H9 (cell line): ENCODE measurements at regions not wholly inside any gene's neighbourhood (a gene's known extent, or its start where the extent isn't known, plus 50 kb on each side); places are given as distances from the start of the nearest gene placed in this dataset.

Experiments
- DNase-seq: peaks from one replicate; pipeline ENCODE4 v3.0.0-alpha.2; 2017
- H2AFZ ChIP-seq: one replicate; pipeline ENCODE4 v1.6.1; 2013; ENCODE audit warnings: mild to moderate bottlenecking, low read length, control low read depth, moderate library complexity
- H2AK5ac ChIP-seq: 2 replicates; pipeline ENCODE4 v1.6.1; 2013; ENCODE audit warnings: low read length, control low read depth, mixed read lengths; ENCODE audit not compliant: insufficient read length
- H2BK120ac ChIP-seq: one replicate; pipeline ENCODE4 v1.6.1; 2013; ENCODE audit warnings: low read depth, mild to moderate bottlenecking, low read length, control low read depth, inconsistent platforms; ENCODE audit not compliant: poor library complexity, severe bottlenecking
- H2BK12ac ChIP-seq: 2 replicates; pipeline ENCODE4 v1.6.1; 2013; ENCODE audit warnings: low read length, control low read depth, mixed read lengths, low read depth; ENCODE audit not compliant: insufficient read length
- H2BK15ac ChIP-seq: 2 replicates; pipeline ENCODE4 v1.6.1; 2013; ENCODE audit warnings: low read depth, low read length, control low read depth
- H2BK20ac ChIP-seq: one replicate; pipeline ENCODE4 v1.6.1; 2013; ENCODE audit warnings: low read depth, mild to moderate bottlenecking, low read length, control low read depth, inconsistent platforms; ENCODE audit not compliant: poor library complexity, severe bottlenecking
- H2BK5ac ChIP-seq: 2 replicates; pipeline ENCODE4 v1.6.1; 2013; ENCODE audit warnings: low read length, control low read depth, mixed read lengths; ENCODE audit not compliant: insufficient read length
- H3K14ac ChIP-seq: 2 replicates; pipeline ENCODE4 v1.6.1; 2013; ENCODE audit warnings: low read length, control low read depth; ENCODE audit not compliant: insufficient read depth
- H3K18ac ChIP-seq: 2 replicates; pipeline ENCODE4 v1.6.1; 2013; ENCODE audit warnings: low read depth, mild to moderate bottlenecking, mixed read lengths, low read length, control low read depth; ENCODE audit not compliant: insufficient read length
- H3K23ac ChIP-seq: 2 replicates; pipeline ENCODE4 v1.6.1; 2013; ENCODE audit warnings: low read length, control low read depth, mixed read lengths, low read depth; ENCODE audit not compliant: insufficient read length
- H3K23me2 ChIP-seq: 2 replicates; pipeline ENCODE4 v1.6.1; 2013; ENCODE audit warnings: low read depth, mild to moderate bottlenecking, mixed read lengths, low read length, control low read depth; ENCODE audit not compliant: insufficient read length, poor library complexity, severe bottlenecking
- H3K27ac ChIP-seq: 2 replicates; pipeline ENCODE4 v1.5.1; 2013; ENCODE audit warnings: low read length, control low read depth, mixed read lengths, low read depth; ENCODE audit not compliant: insufficient read length
- H3K27me3 ChIP-seq: 2 replicates; pipeline ENCODE4 v1.6.1; 2013; ENCODE audit warnings: low read length, control low read depth, inconsistent platforms; ENCODE audit not compliant: insufficient read depth
- H3K4ac ChIP-seq: 2 replicates; pipeline ENCODE4 v1.6.1; 2013; ENCODE audit warnings: low read depth, mild to moderate bottlenecking, control low read depth, inconsistent platforms, low read length, moderate library complexity
- H3K4me1 ChIP-seq: 2 replicates; pipeline ENCODE4 v1.6.1; 2013; ENCODE audit warnings: low read length, control low read depth, inconsistent platforms; ENCODE audit not compliant: insufficient read depth
- H3K4me2 ChIP-seq: 2 replicates; pipeline ENCODE4 v1.6.1; 2013; ENCODE audit warnings: low read length, control low read depth, mixed read lengths; ENCODE audit not compliant: insufficient read length, insufficient read depth
- H3K56ac ChIP-seq: 2 replicates; pipeline ENCODE4 v1.6.1; 2013; ENCODE audit warnings: low read depth, mild to moderate bottlenecking, mixed read lengths, low read length, control low read depth; ENCODE audit not compliant: insufficient read length
- H3K79me1 ChIP-seq: 2 replicates; pipeline ENCODE4 v1.6.1; 2013; ENCODE audit warnings: low read depth, mild to moderate bottlenecking, moderate library complexity, low read length, control low read depth, inconsistent platforms; ENCODE audit not compliant: insufficient read depth, poor library complexity, severe bottlenecking
- H3K79me2 ChIP-seq: 2 replicates; pipeline ENCODE4 v1.6.1; 2013; ENCODE audit warnings: low read length, control low read depth, inconsistent platforms; ENCODE audit not compliant: insufficient read depth
- H3K9ac ChIP-seq: 2 replicates; pipeline ENCODE4 v1.6.1; 2013; ENCODE audit warnings: low read length, control low read depth, mixed read lengths; ENCODE audit not compliant: insufficient read length; ENCODE audit errors: extremely low read depth
- H3K9me3 ChIP-seq: one replicate; pipeline ENCODE4 v1.6.1; 2013; ENCODE audit warnings: low read depth, low read length, inconsistent platforms; ENCODE audit not compliant: control insufficient read depth
- H3T11ph ChIP-seq: one replicate; pipeline ENCODE4 v1.6.1; 2013; ENCODE audit warnings: mild to moderate bottlenecking, low read length, control low read depth, inconsistent platforms
- H4K20me1 ChIP-seq: one replicate; pipeline ENCODE4 v1.6.1; 2013; ENCODE audit not compliant: control insufficient read depth, insufficient read length, insufficient read depth
- H4K5ac ChIP-seq: 2 replicates; pipeline ENCODE4 v1.6.1; 2013; ENCODE audit warnings: low read depth, mild to moderate bottlenecking, mixed read lengths, low read length, control low read depth; ENCODE audit not compliant: insufficient read length
- H4K8ac ChIP-seq: replicated peaks from 2 replicates; pipeline ENCODE4 v1.6.1; 2013; ENCODE audit warnings: low read length, control low read depth, mixed read lengths, low read depth; ENCODE audit not compliant: insufficient read length
- H4K91ac ChIP-seq: 2 replicates; pipeline ENCODE4 v1.6.1; 2013; ENCODE audit warnings: low read depth, mild to moderate bottlenecking, moderate library complexity, mixed read lengths, low read length, control low read depth; ENCODE audit not compliant: insufficient read length
- H3K27ac Mint-ChIP-seq, 3 experiments: 2 replicates in 2 of 3; 3 replicates in 1 of 3; pipeline ENCODE4 v1.8.0; 2020 to 2021; ENCODE audit warnings: mixed read lengths in 3 of 3, mild to moderate bottlenecking in 1 of 3, moderate library complexity in 1 of 3
- H3K27me3 Mint-ChIP-seq: 2 replicates; pipeline ENCODE4 v1.8.0; 2021; ENCODE audit warnings: low read depth, mild to moderate bottlenecking, moderate library complexity, mixed read lengths
- H3K36me3 Mint-ChIP-seq, 3 experiments: 2 replicates in 2 of 3; 3 replicates in 1 of 3; pipeline ENCODE4 v1.8.0; 2020 to 2021; ENCODE audit warnings: low read depth in 3 of 3, mixed read lengths in 3 of 3; ENCODE audit not compliant: insufficient read depth in 1 of 3
- H3K4me1 Mint-ChIP-seq, 2 experiments: 2 replicates each; pipeline ENCODE4 v1.8.0; 2020; ENCODE audit warnings: mixed read lengths in 2 of 2
- H3K4me3 Mint-ChIP-seq, 2 experiments: 2 replicates in 1 of 2; 3 replicates in 1 of 2; pipeline ENCODE4 v1.8.0; 2020 to 2021; ENCODE audit warnings: mild to moderate bottlenecking in 2 of 2, mixed read lengths in 2 of 2, moderate library complexity in 1 of 2
- H3K9me3 Mint-ChIP-seq, 2 experiments: 2 replicates in 1 of 2; 3 replicates in 1 of 2; pipeline ENCODE4 v1.8.0; 2020; ENCODE audit warnings: mild to moderate bottlenecking in 2 of 2, mixed read lengths in 2 of 2, moderate library complexity in 1 of 2
- WGBS: extraction: QIAGEN DNeasy Blood & Tissue Kit; methylation state at CpG from one replicate; pipeline ENCODE4 v1.1.7; 2013; ENCODE audit warnings: missing lambda C conversion rate, low lambda C conversion rate, mixed read lengths; ENCODE audit not compliant: insufficient read length; ENCODE audit errors: extremely low coverage; 5-methylcytosine and 5-hydroxymethylcytosine counted together
- TF ChIP-seq, protein P1 (sequence below): fragments of 200-600 bp; sonication (generic); conservative IDR thresholded peaks from 3 replicates; pipeline ENCODE4 v1.8.0; 2021; ENCODE audit warnings: antibody characterized with exemption, mild to moderate bottlenecking

DNA sequence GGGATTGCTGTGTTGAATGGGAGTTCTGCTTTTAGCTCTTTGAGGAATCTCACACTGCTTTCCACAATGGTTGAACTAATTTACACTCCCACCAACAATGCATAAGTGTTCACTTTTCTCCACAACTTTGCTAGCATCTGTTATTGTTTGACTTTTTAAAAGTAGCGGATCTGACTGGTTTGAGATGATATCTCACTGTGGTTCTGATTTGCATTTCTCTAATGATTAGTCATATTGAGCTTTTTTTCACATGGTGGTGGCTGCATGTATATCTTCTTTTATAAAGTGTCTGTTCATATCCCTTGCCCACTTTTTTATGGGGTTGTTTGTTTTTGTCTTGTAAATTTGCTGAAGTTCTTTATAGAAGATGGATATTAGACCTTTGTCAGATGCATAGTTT lies 588.3 kb upstream of the ADGRB3 start:
- Histone ChIP-seq H2BK15ac (no peak overlapping the region), H3K9me3 (no peaks in the 10 kb centered on the region), H3K4ac (no peak overlapping the region), H2AK5ac (no peak overlapping the region), H2AFZ (no peak overlapping the region), H2BK12ac (no peak overlapping the region), H2BK5ac (no peak overlapping the region), H3K79me2 (no peaks in the 10 kb centered on the region), H3K23ac (no peak overlapping the region), H3K56ac (no peak overlapping the region), H3K4me1 (no peaks in the 10 kb centered on the region; the same call in 1 of the 2 replicates), H4K91ac (no peak overlapping the region), H3K18ac (no peak overlapping the region), H3K27ac (no peak overlapping the region), H3K27me3 (no peaks in the 10 kb centered on the region), H3T11ph (no peak overlapping the region), H3K79me1 (no peaks in the 10 kb centered on the region), H2BK20ac (no peak overlapping the region), H3K9ac (no peak overlapping the region), H2BK120ac (no peak overlapping the region), H3K23me2 (no peaks in the 10 kb centered on the region), H4K8ac (no peak overlapping the region), H3K14ac (no peak overlapping the region), H4K5ac (no peak overlapping the region), H3K4me2 (no peak overlapping the region), H4K20me1 (no peaks in the 10 kb centered on the region)
- peaks cover 0 to 16% (median 6%) of the 10 kb centered on the region in 3 experiments; a peak in 5 of 7 replicates for H3K36me3 Mint-ChIP-seq
- H3K4me3 Mint-ChIP-seq, result no peak overlapping the region
- no peak overlapping the region for H3K27ac Mint-ChIP-seq
- TF ChIP-seq, protein P1, sequence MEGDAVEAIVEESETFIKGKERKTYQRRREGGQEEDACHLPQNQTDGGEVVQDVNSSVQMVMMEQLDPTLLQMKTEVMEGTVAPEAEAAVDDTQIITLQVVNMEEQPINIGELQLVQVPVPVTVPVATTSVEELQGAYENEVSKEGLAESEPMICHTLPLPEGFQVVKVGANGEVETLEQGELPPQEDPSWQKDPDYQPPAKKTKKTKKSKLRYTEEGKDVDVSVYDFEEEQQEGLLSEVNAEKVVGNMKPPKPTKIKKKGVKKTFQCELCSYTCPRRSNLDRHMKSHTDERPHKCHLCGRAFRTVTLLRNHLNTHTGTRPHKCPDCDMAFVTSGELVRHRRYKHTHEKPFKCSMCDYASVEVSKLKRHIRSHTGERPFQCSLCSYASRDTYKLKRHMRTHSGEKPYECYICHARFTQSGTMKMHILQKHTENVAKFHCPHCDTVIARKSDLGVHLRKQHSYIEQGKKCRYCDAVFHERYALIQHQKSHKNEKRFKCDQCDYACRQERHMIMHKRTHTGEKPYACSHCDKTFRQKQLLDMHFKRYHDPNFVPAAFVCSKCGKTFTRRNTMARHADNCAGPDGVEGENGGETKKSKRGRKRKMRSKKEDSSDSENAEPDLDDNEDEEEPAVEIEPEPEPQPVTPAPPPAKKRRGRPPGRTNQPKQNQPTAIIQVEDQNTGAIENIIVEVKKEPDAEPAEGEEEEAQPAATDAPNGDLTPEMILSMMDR, result no peak
- H3K4me1 Mint-ChIP-seq, result peaks cover 13 to 25% of the 10 kb centered on the region in 2 experiments
- no peaks in the 10 kb centered on the region for H3K27me3 Mint-ChIP-seq
- no peak for DNase-seq
- H3K9me3 Mint-ChIP-seq, result peaks cover 5 to 10% of the 10 kb centered on the region in 2 experiments; a peak in 2 of 5 replicates
- WGBS, result no CpG with 5 or more reads among the region's 1 CpG
